ENCODE measurements at regions not wholly inside any gene's neighbourhood (a gene's known extent, or its start where the extent isn't known, plus 50 kb on each side); places are given as distances from the start of the nearest gene placed in this dataset.

DNA sequence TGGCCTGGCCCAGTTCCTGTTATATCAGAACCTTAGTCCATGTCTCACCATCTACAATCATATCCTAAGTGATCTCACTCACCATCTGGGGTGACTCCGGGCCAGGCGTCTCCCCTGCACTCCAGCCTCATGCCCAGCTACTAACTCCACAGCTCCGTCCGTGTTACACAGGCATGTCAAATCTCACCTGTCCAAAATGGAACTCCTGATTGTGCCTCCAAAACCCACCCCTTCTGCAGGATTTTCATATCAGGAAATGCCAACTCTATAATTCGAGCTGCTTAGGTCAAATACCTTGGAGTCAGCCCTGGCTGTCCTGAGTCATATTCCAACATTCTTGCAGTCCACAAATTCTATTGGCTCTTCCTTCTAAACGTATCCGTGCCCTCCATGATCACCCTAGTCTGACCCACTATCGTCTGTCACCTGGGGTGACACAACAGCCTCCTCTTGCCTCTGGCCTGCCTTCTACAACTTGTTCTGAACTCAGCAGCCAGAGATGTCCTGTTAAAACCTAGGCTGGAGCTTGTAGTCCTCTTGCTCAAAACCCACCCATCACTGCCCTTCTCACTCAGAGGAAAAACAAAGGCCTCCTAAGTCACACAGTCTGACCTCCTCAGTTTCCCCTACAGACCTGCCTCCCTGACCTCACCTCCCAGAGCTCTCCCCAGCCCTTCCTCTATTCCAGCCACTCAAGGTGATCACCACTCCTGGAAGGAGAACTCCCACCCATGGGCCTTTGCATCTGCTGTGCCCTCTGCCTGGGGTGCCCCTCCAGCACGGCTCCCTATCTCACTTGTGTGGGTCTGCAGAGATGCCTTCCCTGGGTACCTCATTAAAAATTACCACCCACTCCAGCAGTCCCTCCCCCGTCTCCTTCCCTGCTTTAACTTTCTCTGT lies 85.3 kb upstream of the SIRPA start:
- in situ Hi-C loops (cut with MboI; ENCODE audit: low sequenced_read_pairs) = no loop called here

More for the DNA sequence above, 85.3 kb upstream of the SIRPA start:
- Histone ChIP-seq H2AK9ac (replicated peaks; ENCODE audit: low read depth, low read length, poor library complexity) (peak overlapping the region; percentile 92), H3K23ac (ENCODE audit: low read depth, low read length) (peak overlapping the region; percentile 96), H4K91ac (ENCODE audit: insufficient read depth, low read depth, low read length) (peak overlapping the region; percentile 99), H4K8ac (ENCODE audit: low read depth in 2 of 2, low read length in 2 of 2) (peak overlapping the region; percentile 60 to 99), H3K18ac (ENCODE audit: low read depth, low read length) (peak overlapping the region; percentile 96), H3K27me3 (ENCODE audit: control insufficient read depth, insufficient read depth, low read length) (no peaks in the 10 kb centered on the region), H3K4me1 (ENCODE audit: control insufficient read depth, insufficient read depth, low read length) (peaks cover 43% of the 10 kb centered on the region), H2BK15ac (ENCODE audit: low read depth, low read length) (peak overlapping the region; percentile 100; the same call in 2 of the 3 replicates), H3K36me3 (ENCODE audit: control insufficient read depth, insufficient read depth, low read length) (no peaks in the 10 kb centered on the region), H2AFZ (replicated peaks; ENCODE audit: low read length, poor library complexity) (peak overlapping the region; percentile 77), H2BK20ac (ENCODE audit: low read depth, low read length) (peak overlapping the region; percentile 99), H4K5ac (ENCODE audit: low read depth, low read length) (peak overlapping the region; percentile 99), H3K14ac (replicated peaks; ENCODE audit: low read depth, low read length) (peak overlapping the region; percentile 90), H3K4me3 (ENCODE audit: insufficient read depth, low read depth, low read length) (no peak overlapping the region), H3K4ac (ENCODE audit: low read depth, low read length) (peak overlapping the region; percentile 100), H2BK120ac (ENCODE audit: low read depth, low read length) (peak overlapping the region; percentile 97), H3K56ac (ENCODE audit: extremely low read depth, insufficient read depth, low read length) (peak overlapping the region; percentile 88), H3K9me1 (ENCODE audit: insufficient read depth, low read length) (peaks cover 38% of the 10 kb centered on the region), H3K79me1 (ENCODE audit: low read depth in 1 of 2, low read length in 2 of 2) (peaks cover 0 to 11% of the 10 kb centered on the region in 2 experiments; a peak in 1 of 4 replicates), H3K4me2 (ENCODE audit: low read depth, low read length) (peak overlapping the region; percentile 47; the same call in 1 of the 2 replicates), H3K27ac (ENCODE audit: insufficient read depth, low read length) (peak overlapping the region; percentile 98), H4K20me1 (ENCODE audit: insufficient read depth, low read length) (no peaks in the 10 kb centered on the region), H2BK5ac (ENCODE audit: low read depth, low read length, poor library complexity, severe bottlenecking) (peak overlapping the region; percentile 92), H3K9me3 (ENCODE audit: control insufficient read depth, insufficient read depth, low read length) (no peaks in the 10 kb centered on the region), H3K9ac (ENCODE audit: low read depth, low read length) (peak overlapping the region; percentile 81; the same call in 1 of the 2 replicates), H2AK5ac (ENCODE audit: low read depth, low read length) (peak overlapping the region; percentile 100)
- ChIA-PET CTCF (interaction anchor here (0.8 to 2.1 kb wide), 3 partner anchors 14 to 33 kb away, joined by 3 to 4 read pairs (median 3); no protein-coding TSS in a partner anchor), POLR2A (ENCODE audit: unreplicated experiment) (no interaction called here)
- DNase-seq (peak; percentile 77), ATAC-seq (ENCODE audit: low read depth) (peak; percentile 40)
- dilution Hi-C loops (cut with HindIII; ENCODE audit: low sequenced_read_pairs, unreplicated experiment) (no loop called here), intact Hi-C loops (cut with micrococcal nuclease) (loop anchor here (1.0 kb wide), 1 partner anchor 31 kb away; no protein-coding TSS in a partner anchor)
- TF ChIP-seq NFE2L2 (IDR thresholded peaks at IDR 0.05; ENCODE audit: low read depth, low read length) = no peak
- no peak for TF ChIP-seq SMC3 (IDR thresholded peaks at IDR 0.05; ENCODE audit: low read depth, low read length)
- TF ChIP-seq, protein P1, sequence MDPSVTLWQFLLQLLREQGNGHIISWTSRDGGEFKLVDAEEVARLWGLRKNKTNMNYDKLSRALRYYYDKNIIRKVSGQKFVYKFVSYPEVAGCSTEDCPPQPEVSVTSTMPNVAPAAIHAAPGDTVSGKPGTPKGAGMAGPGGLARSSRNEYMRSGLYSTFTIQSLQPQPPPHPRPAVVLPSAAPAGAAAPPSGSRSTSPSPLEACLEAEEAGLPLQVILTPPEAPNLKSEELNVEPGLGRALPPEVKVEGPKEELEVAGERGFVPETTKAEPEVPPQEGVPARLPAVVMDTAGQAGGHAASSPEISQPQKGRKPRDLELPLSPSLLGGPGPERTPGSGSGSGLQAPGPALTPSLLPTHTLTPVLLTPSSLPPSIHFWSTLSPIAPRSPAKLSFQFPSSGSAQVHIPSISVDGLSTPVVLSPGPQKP (IDR thresholded peaks at IDR 0.05; ENCODE audit: borderline replicate concordance, low read depth, low read length) = no peak
- TF ChIP-seq, protein P2, sequence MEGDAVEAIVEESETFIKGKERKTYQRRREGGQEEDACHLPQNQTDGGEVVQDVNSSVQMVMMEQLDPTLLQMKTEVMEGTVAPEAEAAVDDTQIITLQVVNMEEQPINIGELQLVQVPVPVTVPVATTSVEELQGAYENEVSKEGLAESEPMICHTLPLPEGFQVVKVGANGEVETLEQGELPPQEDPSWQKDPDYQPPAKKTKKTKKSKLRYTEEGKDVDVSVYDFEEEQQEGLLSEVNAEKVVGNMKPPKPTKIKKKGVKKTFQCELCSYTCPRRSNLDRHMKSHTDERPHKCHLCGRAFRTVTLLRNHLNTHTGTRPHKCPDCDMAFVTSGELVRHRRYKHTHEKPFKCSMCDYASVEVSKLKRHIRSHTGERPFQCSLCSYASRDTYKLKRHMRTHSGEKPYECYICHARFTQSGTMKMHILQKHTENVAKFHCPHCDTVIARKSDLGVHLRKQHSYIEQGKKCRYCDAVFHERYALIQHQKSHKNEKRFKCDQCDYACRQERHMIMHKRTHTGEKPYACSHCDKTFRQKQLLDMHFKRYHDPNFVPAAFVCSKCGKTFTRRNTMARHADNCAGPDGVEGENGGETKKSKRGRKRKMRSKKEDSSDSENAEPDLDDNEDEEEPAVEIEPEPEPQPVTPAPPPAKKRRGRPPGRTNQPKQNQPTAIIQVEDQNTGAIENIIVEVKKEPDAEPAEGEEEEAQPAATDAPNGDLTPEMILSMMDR (conservative IDR thresholded peaks at IDR 0.05; ENCODE audit: low read depth, low read length) = no peak
- peak; percentile 58 for TF ChIP-seq CEBPB (IDR thresholded peaks at IDR 0.05; ENCODE audit: low read depth, low read length)
- 0 out of 2 replicates have a peak, but pooled peaks have one; percentile 17 for TF ChIP-seq POLR2A (IDR thresholded peaks at IDR 0.05; ENCODE audit: low read depth, low read length)
- TF ChIP-seq FOS (IDR thresholded peaks at IDR 0.05; ENCODE audit: low read depth, low read length) = peak; percentile 26; the same call in 1 of the 2 replicates
- TF ChIP-seq RAD21 (IDR thresholded peaks at IDR 0.05; ENCODE audit: low read length) = no peak
- TF ChIP-seq, protein P3, sequence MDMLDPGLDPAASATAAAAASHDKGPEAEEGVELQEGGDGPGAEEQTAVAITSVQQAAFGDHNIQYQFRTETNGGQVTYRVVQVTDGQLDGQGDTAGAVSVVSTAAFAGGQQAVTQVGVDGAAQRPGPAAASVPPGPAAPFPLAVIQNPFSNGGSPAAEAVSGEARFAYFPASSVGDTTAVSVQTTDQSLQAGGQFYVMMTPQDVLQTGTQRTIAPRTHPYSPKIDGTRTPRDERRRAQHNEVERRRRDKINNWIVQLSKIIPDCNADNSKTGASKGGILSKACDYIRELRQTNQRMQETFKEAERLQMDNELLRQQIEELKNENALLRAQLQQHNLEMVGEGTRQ (IDR thresholded peaks at IDR 0.05; ENCODE audit: low read depth, low read length) = no peak
- BruUV-seq (replicated peaks) = no TSS peak
- WGBS, 2 experiments (ENCODE audit: extremely low coverage in 2 of 2, insufficient read length in 1 of 2) = 31% methylated on average over 10 of the region's 10 CpGs; no CpG with 5 or more reads in 1 of the 2 experiments

Data from IMR-90 (cell line).